ENCODE measurements at regions not wholly inside any gene's neighbourhood (a gene's known extent, or its start where the extent isn't known, plus 50 kb on each side); places are given as distances from the start of the nearest gene placed in this dataset.

- TF ChIP-seq CTCF (IDR thresholded peaks at IDR 0.05) (no peak), POLR2A (IDR thresholded peaks at IDR 0.05) (no peak)
Observed at GRCh38 chr3:198113206-198114053, 153.4 kb downstream of the LMLN start.

Measured in Peyer's patch (tissue), 4 donors.